ENCODE measurements at regions not wholly inside any gene's neighbourhood (a gene's known extent, or its start where the extent isn't known, plus 50 kb on each side); places are given as distances from the start of the nearest gene placed in this dataset.

DNA sequence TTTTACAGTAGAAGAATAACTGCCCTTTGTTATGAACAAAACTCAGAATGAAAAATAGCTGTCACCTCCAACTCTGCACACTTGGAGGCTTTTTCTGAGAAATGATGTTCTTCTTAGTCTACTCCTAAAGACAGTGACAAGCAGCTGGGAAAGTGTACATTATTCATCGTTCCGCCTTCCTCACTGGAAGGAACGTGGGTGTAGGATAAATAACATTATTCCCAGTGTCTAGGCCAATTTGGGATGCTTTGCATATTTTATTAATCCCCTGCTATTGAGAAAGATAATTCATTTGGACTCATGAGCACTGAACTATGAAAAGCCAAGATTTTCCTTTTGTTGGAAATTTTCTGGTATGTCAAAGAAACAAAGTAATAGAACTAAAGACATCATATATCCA is 87.8 kb downstream of the VCX2 start:
- no peak for TF ChIP-seq YY1 (IDR thresholded peaks at IDR 0.05; ENCODE audit: insufficient read depth, insufficient read length)
- TF ChIP-seq ZNF274 (IDR thresholded peaks at IDR 0.05; ENCODE audit: low read depth, low read length) = no peak
- TF ChIP-seq SUZ12 (IDR thresholded peaks at IDR 0.05; ENCODE audit: extremely low read depth, insufficient read depth, insufficient read length) = no peak
- H3K4me1 ChIP-seq (ENCODE audit: insufficient read depth, insufficient read length) = no peaks in the 10 kb centered on the region

DNA sequence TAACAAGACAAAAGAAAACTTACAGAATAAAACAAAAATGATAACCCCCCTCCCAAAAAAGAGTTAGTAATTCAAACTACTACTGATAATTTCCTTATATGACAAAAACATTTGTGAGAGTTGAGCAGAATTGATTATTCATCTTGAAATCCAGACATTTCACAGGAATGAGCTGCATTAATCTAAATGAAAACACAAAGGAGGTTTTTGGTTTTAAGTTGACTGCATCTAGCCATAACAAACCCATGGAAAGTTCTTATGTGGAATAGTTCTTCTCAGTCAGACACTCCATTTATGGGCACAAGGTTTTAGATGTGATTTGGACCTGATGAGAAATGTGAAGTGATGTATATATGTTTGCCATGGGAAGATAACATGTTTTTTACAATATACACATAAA is 95.4 kb downstream of the VCX2 start:
- no peak overlapping the region for H3K9ac ChIP-seq (ENCODE audit: insufficient read length, low read depth)
- H3K36me3 ChIP-seq (ENCODE audit: insufficient read depth, insufficient read length, low read length) = no peaks in the 10 kb centered on the region
- H3K27me3 ChIP-seq (ENCODE audit: insufficient read depth, insufficient read length) = no peaks in the 10 kb centered on the region

More for the DNA sequence above, 87.8 kb downstream of the VCX2 start:
- Histone ChIP-seq H3K36me3 (ENCODE audit: insufficient read depth, insufficient read length, low read length) (no peaks in the 10 kb centered on the region), H3K4me3 (ENCODE audit: insufficient read length, low read depth) (no peak overlapping the region), H3K9me3 (ENCODE audit: insufficient read depth, low read length) (no peaks in the 10 kb centered on the region), H3K27me3 (ENCODE audit: insufficient read depth, insufficient read length) (no peaks in the 10 kb centered on the region), H3K9ac (ENCODE audit: insufficient read length, low read depth) (no peak overlapping the region)
- no peak for DNase-seq (ENCODE audit: low read depth, low spot score)

DNA sequence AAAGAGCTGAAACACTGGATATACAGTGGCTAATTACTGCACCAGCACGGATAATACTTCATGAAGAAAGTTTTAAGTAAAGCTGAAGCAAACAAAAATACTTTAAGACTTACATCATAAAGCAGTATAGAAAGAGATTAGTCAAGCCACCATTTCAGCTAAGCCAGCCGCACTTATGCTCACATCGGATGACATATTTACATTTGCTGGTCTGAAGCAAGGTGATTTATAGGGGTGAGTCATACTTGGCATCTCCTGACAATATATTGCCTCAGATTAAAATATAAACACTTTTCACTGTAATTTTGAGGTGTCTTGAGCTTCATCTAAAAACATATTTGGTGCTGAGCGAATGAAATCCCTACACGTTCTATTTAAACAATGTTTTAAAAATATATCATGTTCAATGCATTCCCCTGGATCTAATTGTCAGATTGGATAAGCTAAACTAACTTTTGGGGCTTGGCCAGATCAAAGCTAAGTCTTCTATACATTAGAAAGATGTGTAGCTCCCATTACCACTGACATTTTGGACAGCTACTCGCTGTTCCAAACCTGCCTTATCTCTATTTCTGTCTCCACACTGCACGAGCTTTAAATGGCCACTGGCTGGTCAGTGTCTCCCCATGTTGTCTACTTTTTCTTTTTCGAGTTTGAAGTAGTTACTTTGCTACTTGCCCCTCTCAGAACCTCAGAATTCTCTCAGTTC is 103.2 kb downstream of the VCX2 start:
- TF ChIP-seq SUZ12 (IDR thresholded peaks at IDR 0.05; ENCODE audit: extremely low read depth, insufficient read depth, insufficient read length) (no peak), YY1 (IDR thresholded peaks at IDR 0.05; ENCODE audit: insufficient read depth, insufficient read length) (no peak), ZNF274 (IDR thresholded peaks at IDR 0.05; ENCODE audit: low read depth, low read length) (no peak)
- H3K27me3 ChIP-seq (ENCODE audit: insufficient read depth, insufficient read length) = no peaks in the 10 kb centered on the region
- H3K36me3 ChIP-seq (ENCODE audit: insufficient read depth, insufficient read length, low read length) = no peaks in the 10 kb centered on the region
- H3K4me3 ChIP-seq (ENCODE audit: insufficient read length, low read depth) = no peak overlapping the region
- no peaks in the 10 kb centered on the region for H3K9me3 ChIP-seq (ENCODE audit: insufficient read depth, low read length)
- no peaks in the 10 kb centered on the region for H3K4me1 ChIP-seq (ENCODE audit: insufficient read depth, insufficient read length)
- DNase-seq (ENCODE audit: low read depth, low spot score) = no peak
- no peak overlapping the region for H3K9ac ChIP-seq (ENCODE audit: insufficient read length, low read depth)

More for the DNA sequence above, 95.4 kb downstream of the VCX2 start:
- no peaks in the 10 kb centered on the region for H3K9me3 ChIP-seq (ENCODE audit: insufficient read depth, low read length)
- DNase-seq (ENCODE audit: low read depth, low spot score) = no peak
- TF ChIP-seq SUZ12 (IDR thresholded peaks at IDR 0.05; ENCODE audit: extremely low read depth, insufficient read depth, insufficient read length) = no peak
- no peak for TF ChIP-seq ZNF274 (IDR thresholded peaks at IDR 0.05; ENCODE audit: low read depth, low read length)
- TF ChIP-seq YY1 (IDR thresholded peaks at IDR 0.05; ENCODE audit: insufficient read depth, insufficient read length) = no peak
- no peaks in the 10 kb centered on the region for H3K4me1 ChIP-seq (ENCODE audit: insufficient read depth, insufficient read length)
- no peak overlapping the region for H3K4me3 ChIP-seq (ENCODE audit: insufficient read length, low read depth)

DNA sequence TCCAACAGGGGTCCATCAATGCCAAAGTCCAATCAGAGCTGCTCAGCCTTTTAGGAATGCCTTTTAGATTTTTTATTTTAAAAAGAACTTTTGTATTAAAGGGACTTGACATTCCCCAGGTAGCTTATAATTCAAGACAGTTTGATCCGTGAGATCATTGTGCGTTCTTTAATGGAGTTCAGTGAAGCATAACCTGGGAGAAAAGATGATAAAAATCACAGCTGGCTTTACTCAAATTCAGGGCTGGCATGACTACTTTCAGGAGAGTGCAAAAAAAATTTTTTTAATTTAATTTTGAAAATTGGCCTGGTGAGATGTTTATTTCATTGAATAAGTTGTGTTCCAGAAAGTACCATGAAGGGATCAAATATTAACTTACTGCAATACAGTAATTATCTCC is 118.2 kb downstream of the VCX2 start:
- Histone ChIP-seq H3K36me3 (ENCODE audit: insufficient read depth, insufficient read length, low read length) (no peaks in the 10 kb centered on the region), H3K9ac (ENCODE audit: insufficient read length, low read depth) (no peak overlapping the region), H3K9me3 (ENCODE audit: insufficient read depth, low read length) (no peaks in the 10 kb centered on the region), H3K4me3 (ENCODE audit: insufficient read length, low read depth) (no peak overlapping the region), H3K27me3 (ENCODE audit: insufficient read depth, insufficient read length) (no peaks in the 10 kb centered on the region), H3K4me1 (ENCODE audit: insufficient read depth, insufficient read length) (no peaks in the 10 kb centered on the region)
- TF ChIP-seq YY1 (IDR thresholded peaks at IDR 0.05; ENCODE audit: insufficient read depth, insufficient read length) (no peak), SUZ12 (IDR thresholded peaks at IDR 0.05; ENCODE audit: extremely low read depth, insufficient read depth, insufficient read length) (no peak), ZNF274 (IDR thresholded peaks at IDR 0.05; ENCODE audit: low read depth, low read length) (no peak)
- no peak for DNase-seq (ENCODE audit: low read depth, low spot score)

DNA sequence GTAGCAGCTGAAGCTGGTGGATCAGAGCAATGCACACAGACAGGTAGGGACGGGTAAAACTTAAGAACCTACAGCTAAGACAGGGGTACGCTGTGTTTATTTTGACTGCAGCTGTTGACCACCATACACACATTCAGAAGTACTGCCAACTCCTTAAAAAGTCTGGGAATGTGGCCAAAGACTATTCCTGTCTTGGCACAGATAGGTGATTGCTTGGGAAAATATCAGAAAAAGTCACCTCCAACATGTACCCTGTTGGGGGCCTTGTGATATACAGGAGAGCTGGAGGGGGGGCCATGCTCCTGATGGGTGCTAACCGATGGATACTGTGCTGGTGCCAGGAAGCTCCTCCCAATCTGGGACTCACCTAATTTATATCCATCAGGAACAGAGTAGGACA is 121.2 kb downstream of the VCX2 start:
- no peak for DNase-seq (ENCODE audit: low read depth, low spot score)
- Histone ChIP-seq H3K9ac (ENCODE audit: insufficient read length, low read depth) (no peak overlapping the region), H3K9me3 (ENCODE audit: insufficient read depth, low read length) (no peaks in the 10 kb centered on the region), H3K36me3 (ENCODE audit: insufficient read depth, insufficient read length, low read length) (no peaks in the 10 kb centered on the region), H3K4me1 (ENCODE audit: insufficient read depth, insufficient read length) (no peaks in the 10 kb centered on the region), H3K4me3 (ENCODE audit: insufficient read length, low read depth) (no peak overlapping the region), H3K27me3 (ENCODE audit: insufficient read depth, insufficient read length) (no peaks in the 10 kb centered on the region)
- TF ChIP-seq YY1 (IDR thresholded peaks at IDR 0.05; ENCODE audit: insufficient read depth, insufficient read length) (no peak), ZNF274 (IDR thresholded peaks at IDR 0.05; ENCODE audit: low read depth, low read length) (no peak), SUZ12 (IDR thresholded peaks at IDR 0.05; ENCODE audit: extremely low read depth, insufficient read depth, insufficient read length) (no peak)

DNA sequence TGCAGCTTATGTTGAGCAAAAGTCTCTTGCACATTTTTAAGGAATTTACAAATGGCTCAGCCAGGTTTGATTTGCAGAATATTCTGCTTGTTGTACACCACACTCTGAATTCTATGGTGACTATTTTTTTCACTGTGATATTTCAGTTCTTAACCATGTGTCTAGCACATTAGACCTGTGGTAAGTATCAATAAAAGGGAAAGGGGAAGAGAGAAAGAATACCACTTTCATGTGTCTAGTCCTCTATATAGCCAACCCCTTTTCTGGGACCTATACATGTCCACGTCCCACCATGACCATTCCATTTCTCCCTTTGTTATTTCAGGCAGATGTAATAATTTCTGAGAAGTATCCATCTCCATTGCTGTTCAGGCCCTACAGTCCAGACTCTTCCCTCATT is 121.3 kb upstream of the PNPLA4 start:
- no peaks in the 10 kb centered on the region for H3K27me3 ChIP-seq (ENCODE audit: insufficient read depth, insufficient read length)
- H3K9me3 ChIP-seq (ENCODE audit: insufficient read depth, low read length) = no peaks in the 10 kb centered on the region
- TF ChIP-seq YY1 (IDR thresholded peaks at IDR 0.05; ENCODE audit: insufficient read depth, insufficient read length) = no peak
- TF ChIP-seq ZNF274 (IDR thresholded peaks at IDR 0.05; ENCODE audit: low read depth, low read length) = no peak
- TF ChIP-seq SUZ12 (IDR thresholded peaks at IDR 0.05; ENCODE audit: extremely low read depth, insufficient read depth, insufficient read length) = no peak
- H3K4me3 ChIP-seq (ENCODE audit: insufficient read length, low read depth) = no peak overlapping the region
- no peak for DNase-seq (ENCODE audit: low read depth, low spot score)
- no peaks in the 10 kb centered on the region for H3K4me1 ChIP-seq (ENCODE audit: insufficient read depth, insufficient read length)
- H3K9ac ChIP-seq (ENCODE audit: insufficient read length, low read depth) = no peak overlapping the region
- H3K36me3 ChIP-seq (ENCODE audit: insufficient read depth, insufficient read length, low read length) = no peaks in the 10 kb centered on the region

DNA sequence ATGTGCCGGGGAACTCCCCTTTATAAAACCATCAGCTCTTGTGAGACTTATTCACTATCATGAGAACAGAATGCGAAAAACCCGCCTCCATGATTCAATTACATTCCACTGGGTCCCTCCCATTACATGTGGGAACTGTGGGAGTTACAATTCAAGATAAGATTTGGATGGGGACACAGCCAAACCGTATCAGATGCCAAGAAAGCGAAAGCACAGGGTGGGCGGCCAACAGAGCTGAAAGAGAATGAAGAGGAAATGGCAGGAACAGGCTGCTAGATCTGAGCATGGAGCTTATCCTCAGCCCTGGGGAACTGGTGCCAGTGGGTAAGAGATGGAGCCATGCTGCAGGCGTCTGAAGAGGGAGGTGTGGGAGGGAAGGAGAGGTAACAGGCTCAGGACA is 117.7 kb upstream of the PNPLA4 start:
- Histone ChIP-seq H3K4me3 (ENCODE audit: insufficient read length, low read depth) (no peak overlapping the region), H3K4me1 (ENCODE audit: insufficient read depth, insufficient read length) (no peaks in the 10 kb centered on the region), H3K9ac (ENCODE audit: insufficient read length, low read depth) (no peak overlapping the region), H3K27me3 (ENCODE audit: insufficient read depth, insufficient read length) (no peaks in the 10 kb centered on the region), H3K9me3 (ENCODE audit: insufficient read depth, low read length) (no peaks in the 10 kb centered on the region), H3K36me3 (ENCODE audit: insufficient read depth, insufficient read length, low read length) (no peaks in the 10 kb centered on the region)
- DNase-seq (ENCODE audit: low read depth, low spot score) = no peak
- TF ChIP-seq ZNF274 (IDR thresholded peaks at IDR 0.05; ENCODE audit: low read depth, low read length) (no peak), SUZ12 (IDR thresholded peaks at IDR 0.05; ENCODE audit: extremely low read depth, insufficient read depth, insufficient read length) (no peak), YY1 (IDR thresholded peaks at IDR 0.05; ENCODE audit: insufficient read depth, insufficient read length) (no peak)
